Astrocyte (in vitro differentiated cells and primary cell): ENCODE measurements at regions not wholly inside any gene's neighbourhood (a gene's known extent, or its start where the extent isn't known, plus 50 kb on each side); places are given as distances from the start of the nearest gene placed in this dataset.
A peak's percentile ranks its signal among the peaks of the same experiment; 100 is the strongest.

Experiments
- DNase-seq: peaks from one replicate; pipeline ENCODE4 v3.0.0-alpha.2; 2010; ENCODE audit warnings: low read depth
- FAIRE-seq: peaks from 2 replicates; lab custom pipeline; 2011; peaks lifted over from hg19 to GRCh38; lab: Jason Lieb, UNC
- H2AFZ ChIP-seq: 2 replicates; pipeline ENCODE4 v1.6.0; 2012; ENCODE audit warnings: low read depth, low read length, inconsistent platforms
- H3K27ac ChIP-seq: 2 replicates; pipeline ENCODE4 v1.5.1; 2011; ENCODE audit warnings: low read depth, low read length, inconsistent platforms
- H3K27me3 ChIP-seq: 2 replicates; pipeline ENCODE4 v1.6.0; 2011; ENCODE audit warnings: low read length, inconsistent platforms; ENCODE audit not compliant: insufficient read depth
- H3K36me3 ChIP-seq: 2 replicates; pipeline ENCODE4 v1.5.1; 2011; ENCODE audit warnings: low read length, inconsistent platforms; ENCODE audit not compliant: insufficient read depth
- H3K4me1 ChIP-seq: 2 replicates; pipeline ENCODE4 v1.5.1; 2011; ENCODE audit warnings: low read length, inconsistent platforms; ENCODE audit not compliant: insufficient read depth
- H3K4me2 ChIP-seq: 2 replicates; pipeline ENCODE4 v1.6.0; 2012; ENCODE audit warnings: low read length, inconsistent platforms
- H3K4me3 ChIP-seq: 2 replicates; pipeline ENCODE4 v1.5.1; 2011; ENCODE audit warnings: low read depth, mild to moderate bottlenecking, low read length, inconsistent platforms; ENCODE audit not compliant: insufficient read depth
- H3K79me2 ChIP-seq: 2 replicates; pipeline ENCODE4 v1.6.0; 2012; ENCODE audit warnings: mild to moderate bottlenecking, low read length, inconsistent platforms; ENCODE audit not compliant: insufficient read depth
- H3K9ac ChIP-seq: 2 replicates; pipeline ENCODE4 v1.6.0; 2012; ENCODE audit warnings: mild to moderate bottlenecking, low read length, inconsistent platforms
- H3K9me3 ChIP-seq: 2 replicates; pipeline ENCODE4 v1.5.1; 2012; ENCODE audit warnings: low read depth, mild to moderate bottlenecking, low read length, inconsistent platforms; ENCODE audit not compliant: insufficient read depth
- H4K20me1 ChIP-seq: 2 replicates; pipeline ENCODE4 v1.6.0; 2012; ENCODE audit warnings: low read length, inconsistent platforms; ENCODE audit not compliant: insufficient read depth
- H3K27ac Mint-ChIP-seq: one replicate; pipeline ENCODE4 v1.8.0; 2021; ENCODE audit warnings: mild to moderate bottlenecking, mixed read lengths; ENCODE audit not compliant: unreplicated experiment
- H3K27me3 Mint-ChIP-seq: one replicate; pipeline ENCODE4 v1.8.0; 2021; ENCODE audit warnings: low read depth, mixed read lengths; ENCODE audit not compliant: unreplicated experiment
- H3K36me3 Mint-ChIP-seq: one replicate; pipeline ENCODE4 v1.8.0; 2021; ENCODE audit warnings: low read depth, mixed read lengths; ENCODE audit not compliant: unreplicated experiment
- H3K4me1 Mint-ChIP-seq: one replicate; pipeline ENCODE4 v1.8.0; 2021; ENCODE audit warnings: low read depth, mixed read lengths; ENCODE audit not compliant: unreplicated experiment
- H3K4me3 Mint-ChIP-seq: one replicate; pipeline ENCODE4 v1.8.0; 2021; ENCODE audit warnings: mild to moderate bottlenecking, moderate library complexity, mixed read lengths; ENCODE audit not compliant: unreplicated experiment
- H3K9me3 Mint-ChIP-seq: one replicate; pipeline ENCODE4 v1.8.0; 2021; ENCODE audit warnings: mild to moderate bottlenecking, mixed read lengths; ENCODE audit not compliant: unreplicated experiment
- CTCF ChIP-seq: IDR thresholded peaks from 2 replicates; pipeline ENCODE4 v1.5.1; 2011; ENCODE audit warnings: low read depth, mild to moderate bottlenecking, inconsistent platforms, low read length, moderate library complexity; ENCODE audit not compliant: insufficient read depth
- EZH2 ChIP-seq: IDR thresholded peaks from 2 replicates; pipeline ENCODE4 v1.6.1; 2012; ENCODE audit warnings: mild to moderate bottlenecking, low read length, inconsistent platforms; ENCODE audit not compliant: insufficient read depth

GRCh38 chr12:23039834-23040233 is 414.9 kb downstream of the ETNK1 start:
- Histone ChIP-seq H3K4me3 (no peak overlapping the region), H4K20me1 (no peaks in the 10 kb centered on the region), H2AFZ (no peak overlapping the region), H3K27me3 (no peaks in the 10 kb centered on the region), H3K4me2 (peak overlapping the region; percentile 7), H3K9ac (no peak overlapping the region), H3K79me2 (no peaks in the 10 kb centered on the region), H3K27ac (no peak overlapping the region), H3K9me3 (no peaks in the 10 kb centered on the region), H3K36me3 (no peaks in the 10 kb centered on the region), H3K4me1 (peaks cover 4% of the 10 kb centered on the region)
- FAIRE-seq (no peak), DNase-seq (peak; percentile 16)
- Mint-ChIP-seq H3K4me1 (peaks cover 3% of the 10 kb centered on the region), H3K4me3 (no peak overlapping the region), H3K36me3 (no peaks in the 10 kb centered on the region), H3K9me3 (peaks cover 2% of the 10 kb centered on the region), H3K27me3 (peaks cover 1% of the 10 kb centered on the region), H3K27ac (no peak overlapping the region)
- TF ChIP-seq EZH2, result no peak
- TF ChIP-seq CTCF, result no peak

DNA sequence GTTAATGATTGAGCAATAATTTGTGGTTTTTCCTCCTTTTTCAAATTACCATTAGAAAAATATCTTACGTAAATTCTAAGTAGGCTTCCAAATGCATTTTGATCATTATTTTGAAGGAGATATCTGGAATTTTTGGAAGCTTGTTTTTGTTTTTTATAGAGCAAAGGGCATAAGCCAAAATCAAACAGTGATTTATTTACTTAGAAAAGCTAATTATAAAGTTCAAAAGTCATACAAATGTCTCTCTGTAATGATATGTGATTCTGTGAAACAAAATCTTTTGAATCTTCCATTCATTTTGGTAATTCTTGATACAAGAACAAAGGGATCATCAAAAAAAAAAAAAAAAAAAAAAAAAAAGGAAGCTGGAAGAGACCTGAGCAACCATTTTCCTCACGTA is 416.8 kb downstream of the ETNK1 start:
- Mint-ChIP-seq H3K27me3 (peaks cover 1% of the 10 kb centered on the region), H3K36me3 (no peaks in the 10 kb centered on the region)

More for the DNA sequence above, 416.8 kb downstream of the ETNK1 start:
- Histone ChIP-seq H3K4me2 (no peak overlapping the region), H3K36me3 (no peaks in the 10 kb centered on the region), H3K27ac (no peak overlapping the region), H3K9ac (no peak overlapping the region), H2AFZ (no peak overlapping the region), H3K79me2 (no peaks in the 10 kb centered on the region), H3K9me3 (no peaks in the 10 kb centered on the region), H3K4me3 (no peak overlapping the region), H3K4me1 (peaks cover 4% of the 10 kb centered on the region), H4K20me1 (no peaks in the 10 kb centered on the region), H3K27me3 (no peaks in the 10 kb centered on the region)
- H3K4me3 Mint-ChIP-seq, result no peak overlapping the region
- H3K9me3 Mint-ChIP-seq, result peaks cover 2% of the 10 kb centered on the region
- TF ChIP-seq CTCF (no peak), EZH2 (no peak)
- H3K27ac Mint-ChIP-seq, result no peak overlapping the region
- DNase-seq, result no peak
- peaks cover 3% of the 10 kb centered on the region for H3K4me1 Mint-ChIP-seq
- no peak for FAIRE-seq
